ENCODE measurements at regions not wholly inside any gene's neighbourhood (a gene's known extent, or its start where the extent isn't known, plus 50 kb on each side); places are given as distances from the start of the nearest gene placed in this dataset.

DNA sequence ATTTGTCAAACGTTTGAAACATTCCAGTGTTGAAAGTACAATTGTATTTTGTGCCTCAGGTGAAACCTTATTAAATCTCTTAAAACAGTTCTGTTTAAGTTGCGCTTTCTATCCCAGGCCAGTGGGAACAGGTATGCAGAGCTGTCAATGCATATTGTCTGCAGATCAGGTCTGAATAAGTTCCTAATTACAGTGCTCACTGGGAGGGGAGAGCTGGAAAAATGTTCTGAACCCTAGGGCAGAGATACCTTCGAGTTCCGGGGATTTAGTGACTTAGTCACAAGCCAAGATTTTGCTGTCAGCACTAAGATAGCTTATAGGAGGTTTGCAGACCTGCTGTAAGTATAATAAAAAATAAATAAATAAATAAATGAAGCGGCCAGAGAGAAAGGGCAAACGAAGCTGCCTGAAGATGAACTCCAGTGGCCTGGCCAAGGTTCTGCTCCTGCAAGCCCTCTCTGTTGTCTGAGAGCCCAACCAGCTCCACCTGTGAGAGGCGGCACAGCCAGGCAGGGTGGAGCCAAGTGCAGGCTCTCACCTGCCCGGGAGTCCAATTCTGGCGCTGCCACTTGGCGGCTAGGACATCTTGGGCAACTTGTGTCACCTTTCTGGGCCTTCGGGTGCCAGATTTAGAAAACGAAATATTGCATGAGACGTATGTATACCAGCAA lies 97.9 kb upstream of the SLC7A1 start:
- Histone ChIP-seq H3K27me3 (ENCODE audit: insufficient read depth) (no peaks in the 10 kb centered on the region), H2AFZ (ENCODE audit: low read depth) (no peak overlapping the region), H3K4me2 (no peak overlapping the region), H3K79me2 (ENCODE audit: insufficient read depth) (no peaks in the 10 kb centered on the region), H3F3A (replicated peaks; ENCODE audit: insufficient read depth) (no peaks in the 10 kb centered on the region), H3K36me3 (replicated peaks in 1 of 2; ENCODE audit: control insufficient read depth in 1 of 2, insufficient read depth in 2 of 2, low read length in 1 of 2) (no peaks in the 10 kb centered on the region), H3K4me1 (ENCODE audit: control insufficient read depth in 1 of 2, insufficient read depth in 2 of 2, low read depth in 1 of 2, low read length in 1 of 2) (peaks cover 0 to 5% of the 10 kb centered on the region in 2 experiments; a peak in 2 of 4 replicates), H3K4me3 (ENCODE audit: low read depth in 2 of 2, low read length in 1 of 2) (no peak overlapping the region), H3K9ac (no peak overlapping the region), H3K27ac (ENCODE audit: low read depth in 2 of 2, low read length in 1 of 2) (no peak overlapping the region), H3K9me3 (no peaks in the 10 kb centered on the region), H4K20me1 (ENCODE audit: insufficient read depth) (no peaks in the 10 kb centered on the region), H3K9me2 (no peaks in the 10 kb centered on the region)
- no peak for DNase-seq
- WGBS (ENCODE audit: low lambda C conversion rate) = 77% methylated on average over 10 of the region's 13 CpGs
- ChIA-PET CTCF (interaction anchor here (2.0 kb wide), 1 partner anchor 185 kb away, joined by 7 read pairs; no protein-coding TSS in a partner anchor), POLR2A (no interaction called here)
- TF ChIP-seq NRF1 (IDR thresholded peaks at IDR 0.05; ENCODE audit: low read depth, low read length) (no peak), ELF1 (IDR thresholded peaks at IDR 0.05) (no peak), JUND (IDR thresholded peaks at IDR 0.05) (no peak), RAD21 (IDR thresholded peaks at IDR 0.05; ENCODE audit: low read length) (no peak), GATA2 (CRISPR knock-in tag; IDR thresholded peaks at IDR 0.05) (no peak), NFIC (IDR thresholded peaks at IDR 0.05; ENCODE audit: borderline replicate concordance) (no peak), FOXJ3 (CRISPR knock-in tag; IDR thresholded peaks at IDR 0.05) (no peak)
- TF ChIP-seq, protein P1, sequence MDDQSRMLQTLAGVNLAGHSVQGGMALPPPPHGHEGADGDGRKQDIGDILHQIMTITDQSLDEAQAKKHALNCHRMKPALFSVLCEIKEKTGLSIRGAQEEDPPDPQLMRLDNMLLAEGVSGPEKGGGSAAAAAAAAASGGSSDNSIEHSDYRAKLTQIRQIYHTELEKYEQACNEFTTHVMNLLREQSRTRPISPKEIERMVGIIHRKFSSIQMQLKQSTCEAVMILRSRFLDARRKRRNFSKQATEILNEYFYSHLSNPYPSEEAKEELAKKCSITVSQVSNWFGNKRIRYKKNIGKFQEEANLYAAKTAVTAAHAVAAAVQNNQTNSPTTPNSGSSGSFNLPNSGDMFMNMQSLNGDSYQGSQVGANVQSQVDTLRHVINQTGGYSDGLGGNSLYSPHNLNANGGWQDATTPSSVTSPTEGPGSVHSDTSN (IDR thresholded peaks at IDR 0.05) = no peak
- TF ChIP-seq, protein P2, sequence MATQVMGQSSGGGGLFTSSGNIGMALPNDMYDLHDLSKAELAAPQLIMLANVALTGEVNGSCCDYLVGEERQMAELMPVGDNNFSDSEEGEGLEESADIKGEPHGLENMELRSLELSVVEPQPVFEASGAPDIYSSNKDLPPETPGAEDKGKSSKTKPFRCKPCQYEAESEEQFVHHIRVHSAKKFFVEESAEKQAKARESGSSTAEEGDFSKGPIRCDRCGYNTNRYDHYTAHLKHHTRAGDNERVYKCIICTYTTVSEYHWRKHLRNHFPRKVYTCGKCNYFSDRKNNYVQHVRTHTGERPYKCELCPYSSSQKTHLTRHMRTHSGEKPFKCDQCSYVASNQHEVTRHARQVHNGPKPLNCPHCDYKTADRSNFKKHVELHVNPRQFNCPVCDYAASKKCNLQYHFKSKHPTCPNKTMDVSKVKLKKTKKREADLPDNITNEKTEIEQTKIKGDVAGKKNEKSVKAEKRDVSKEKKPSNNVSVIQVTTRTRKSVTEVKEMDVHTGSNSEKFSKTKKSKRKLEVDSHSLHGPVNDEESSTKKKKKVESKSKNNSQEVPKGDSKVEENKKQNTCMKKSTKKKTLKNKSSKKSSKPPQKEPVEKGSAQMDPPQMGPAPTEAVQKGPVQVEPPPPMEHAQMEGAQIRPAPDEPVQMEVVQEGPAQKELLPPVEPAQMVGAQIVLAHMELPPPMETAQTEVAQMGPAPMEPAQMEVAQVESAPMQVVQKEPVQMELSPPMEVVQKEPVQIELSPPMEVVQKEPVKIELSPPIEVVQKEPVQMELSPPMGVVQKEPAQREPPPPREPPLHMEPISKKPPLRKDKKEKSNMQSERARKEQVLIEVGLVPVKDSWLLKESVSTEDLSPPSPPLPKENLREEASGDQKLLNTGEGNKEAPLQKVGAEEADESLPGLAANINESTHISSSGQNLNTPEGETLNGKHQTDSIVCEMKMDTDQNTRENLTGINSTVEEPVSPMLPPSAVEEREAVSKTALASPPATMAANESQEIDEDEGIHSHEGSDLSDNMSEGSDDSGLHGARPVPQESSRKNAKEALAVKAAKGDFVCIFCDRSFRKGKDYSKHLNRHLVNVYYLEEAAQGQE (IDR thresholded peaks at IDR 0.05; ENCODE audit: low read depth, low read length) = no peak
- TF ChIP-seq, protein P3, sequence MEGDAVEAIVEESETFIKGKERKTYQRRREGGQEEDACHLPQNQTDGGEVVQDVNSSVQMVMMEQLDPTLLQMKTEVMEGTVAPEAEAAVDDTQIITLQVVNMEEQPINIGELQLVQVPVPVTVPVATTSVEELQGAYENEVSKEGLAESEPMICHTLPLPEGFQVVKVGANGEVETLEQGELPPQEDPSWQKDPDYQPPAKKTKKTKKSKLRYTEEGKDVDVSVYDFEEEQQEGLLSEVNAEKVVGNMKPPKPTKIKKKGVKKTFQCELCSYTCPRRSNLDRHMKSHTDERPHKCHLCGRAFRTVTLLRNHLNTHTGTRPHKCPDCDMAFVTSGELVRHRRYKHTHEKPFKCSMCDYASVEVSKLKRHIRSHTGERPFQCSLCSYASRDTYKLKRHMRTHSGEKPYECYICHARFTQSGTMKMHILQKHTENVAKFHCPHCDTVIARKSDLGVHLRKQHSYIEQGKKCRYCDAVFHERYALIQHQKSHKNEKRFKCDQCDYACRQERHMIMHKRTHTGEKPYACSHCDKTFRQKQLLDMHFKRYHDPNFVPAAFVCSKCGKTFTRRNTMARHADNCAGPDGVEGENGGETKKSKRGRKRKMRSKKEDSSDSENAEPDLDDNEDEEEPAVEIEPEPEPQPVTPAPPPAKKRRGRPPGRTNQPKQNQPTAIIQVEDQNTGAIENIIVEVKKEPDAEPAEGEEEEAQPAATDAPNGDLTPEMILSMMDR (IDR thresholded peaks at IDR 0.05) = no peak
- TF ChIP-seq, protein P4, sequence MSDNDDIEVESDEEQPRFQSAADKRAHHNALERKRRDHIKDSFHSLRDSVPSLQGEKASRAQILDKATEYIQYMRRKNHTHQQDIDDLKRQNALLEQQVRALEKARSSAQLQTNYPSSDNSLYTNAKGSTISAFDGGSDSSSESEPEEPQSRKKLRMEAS (IDR thresholded peaks at IDR 0.05; ENCODE audit: low read depth) = no peak
- TF ChIP-seq, protein P5, sequence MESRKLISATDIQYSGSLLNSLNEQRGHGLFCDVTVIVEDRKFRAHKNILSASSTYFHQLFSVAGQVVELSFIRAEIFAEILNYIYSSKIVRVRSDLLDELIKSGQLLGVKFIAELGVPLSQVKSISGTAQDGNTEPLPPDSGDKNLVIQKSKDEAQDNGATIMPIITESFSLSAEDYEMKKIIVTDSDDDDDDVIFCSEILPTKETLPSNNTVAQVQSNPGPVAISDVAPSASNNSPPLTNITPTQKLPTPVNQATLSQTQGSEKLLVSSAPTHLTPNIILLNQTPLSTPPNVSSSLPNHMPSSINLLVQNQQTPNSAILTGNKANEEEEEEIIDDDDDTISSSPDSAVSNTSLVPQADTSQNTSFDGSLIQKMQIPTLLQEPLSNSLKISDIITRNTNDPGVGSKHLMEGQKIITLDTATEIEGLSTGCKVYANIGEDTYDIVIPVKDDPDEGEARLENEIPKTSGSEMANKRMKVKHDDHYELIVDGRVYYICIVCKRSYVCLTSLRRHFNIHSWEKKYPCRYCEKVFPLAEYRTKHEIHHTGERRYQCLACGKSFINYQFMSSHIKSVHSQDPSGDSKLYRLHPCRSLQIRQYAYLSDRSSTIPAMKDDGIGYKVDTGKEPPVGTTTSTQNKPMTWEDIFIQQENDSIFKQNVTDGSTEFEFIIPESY (IDR thresholded peaks at IDR 0.05; ENCODE audit: borderline replicate concordance, low read depth) = no peak
- TF ChIP-seq, protein P6, sequence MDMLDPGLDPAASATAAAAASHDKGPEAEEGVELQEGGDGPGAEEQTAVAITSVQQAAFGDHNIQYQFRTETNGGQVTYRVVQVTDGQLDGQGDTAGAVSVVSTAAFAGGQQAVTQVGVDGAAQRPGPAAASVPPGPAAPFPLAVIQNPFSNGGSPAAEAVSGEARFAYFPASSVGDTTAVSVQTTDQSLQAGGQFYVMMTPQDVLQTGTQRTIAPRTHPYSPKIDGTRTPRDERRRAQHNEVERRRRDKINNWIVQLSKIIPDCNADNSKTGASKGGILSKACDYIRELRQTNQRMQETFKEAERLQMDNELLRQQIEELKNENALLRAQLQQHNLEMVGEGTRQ (IDR thresholded peaks at IDR 0.05; ENCODE audit: borderline replicate concordance, low read depth, low read length) = no peak

Measured in SK-N-SH (cell line).